Natural killer cell treated with Interleukin-12 subunit alpha and Interleukin-12 subunit beta and Interleukin-15 and Interleukin-18, amount 100 ng/mL, for 72 hours (primary cell): ENCODE measurements at regions not wholly inside any gene's neighbourhood (a gene's known extent, or its start where the extent isn't known, plus 50 kb on each side); places are given as distances from the start of the nearest gene placed in this dataset.

Source experiments
- ATAC-seq, 2 donors: fragments of 150-1000 bp; cut with Tn5 transposase in 1 of 2; sonication (Bioruptor Pico), chemical (Tn5 transposase) in 1 of 2; 2 replicates each; pipeline ENCODE4 v1.10.0; 2021
- DNase-seq: peaks from one replicate; pipeline ENCODE4 v3.0.0; 2022; ENCODE audit warnings: low spot score
- H3K27ac Mint-ChIP-seq, 2 donors: 1 replicate in 1 of 2; 2 replicates in 1 of 2; pipeline ENCODE4 v1.8.0; 2022; ENCODE audit warnings: mixed read lengths in 2 of 2, mild to moderate bottlenecking in 1 of 2, moderate library complexity in 1 of 2
- H3K27me3 Mint-ChIP-seq, 2 donors: 1 replicate in 1 of 2; 2 replicates in 1 of 2; pipeline ENCODE4 v1.8.0; 2022; ENCODE audit warnings: mixed read lengths in 2 of 2
- H3K36me3 Mint-ChIP-seq: one replicate; pipeline ENCODE4 v1.8.0; 2022; ENCODE audit warnings: mixed read lengths
- H3K4me1 Mint-ChIP-seq, 2 donors: 1 replicate in 1 of 2; 2 replicates in 1 of 2; pipeline ENCODE4 v1.8.0; 2022; ENCODE audit warnings: low read depth in 2 of 2, mixed read lengths in 2 of 2, mild to moderate bottlenecking in 1 of 2
- H3K4me3 Mint-ChIP-seq: one replicate; pipeline ENCODE4 v1.8.0; 2022; ENCODE audit warnings: mixed read lengths
- H3K9me3 Mint-ChIP-seq: 2 replicates; pipeline ENCODE4 v1.8.0; 2022; ENCODE audit warnings: mixed read lengths

DNA sequence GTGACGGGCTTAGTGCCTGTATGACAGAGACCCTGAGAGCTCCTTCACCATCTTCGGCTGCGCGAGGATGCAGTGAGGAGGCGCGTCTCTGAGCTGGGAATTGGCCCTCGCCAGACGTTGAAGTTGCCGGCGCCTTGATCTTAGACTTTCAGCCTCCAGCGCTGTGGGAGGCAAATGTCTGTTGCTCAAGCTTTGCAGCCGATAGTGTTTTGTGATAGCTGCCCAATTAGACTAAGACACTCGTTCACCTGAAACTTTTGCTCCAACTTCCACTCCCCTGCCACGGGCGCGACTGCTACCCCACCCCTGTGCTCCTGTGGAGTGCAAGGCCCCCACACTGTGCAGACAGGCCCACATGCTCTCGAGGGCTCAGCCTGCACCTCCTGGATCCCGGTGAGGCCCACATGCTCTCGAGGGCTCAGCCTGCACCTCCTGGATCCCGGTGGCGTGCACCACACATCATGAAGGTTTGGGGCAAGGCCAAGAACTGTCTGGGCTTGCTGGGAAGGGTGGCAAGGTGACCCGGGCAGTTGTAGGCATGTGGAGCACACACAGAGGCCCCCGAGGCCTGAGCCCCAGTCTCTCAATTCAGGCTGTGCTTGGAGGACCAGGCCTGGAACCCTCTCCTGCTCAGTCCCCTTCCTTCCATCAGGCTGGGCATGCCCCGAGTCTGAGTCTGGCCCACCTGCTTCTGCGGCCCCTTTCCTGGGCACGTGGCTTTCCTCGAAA lies 324.6 kb downstream of the TMEM121 start:
- ATAC-seq (no peak), DNase-seq (no peak)
- Mint-ChIP-seq H3K9me3 (no peaks in the 10 kb centered on the region), H3K4me3 (no peak overlapping the region), H3K36me3 (no peaks in the 10 kb centered on the region), H3K4me1 (no peaks in the 10 kb centered on the region), H3K27ac (no peak overlapping the region), H3K27me3 (peaks cover 0 to 2% of the 10 kb centered on the region in 2 donors)

DNA sequence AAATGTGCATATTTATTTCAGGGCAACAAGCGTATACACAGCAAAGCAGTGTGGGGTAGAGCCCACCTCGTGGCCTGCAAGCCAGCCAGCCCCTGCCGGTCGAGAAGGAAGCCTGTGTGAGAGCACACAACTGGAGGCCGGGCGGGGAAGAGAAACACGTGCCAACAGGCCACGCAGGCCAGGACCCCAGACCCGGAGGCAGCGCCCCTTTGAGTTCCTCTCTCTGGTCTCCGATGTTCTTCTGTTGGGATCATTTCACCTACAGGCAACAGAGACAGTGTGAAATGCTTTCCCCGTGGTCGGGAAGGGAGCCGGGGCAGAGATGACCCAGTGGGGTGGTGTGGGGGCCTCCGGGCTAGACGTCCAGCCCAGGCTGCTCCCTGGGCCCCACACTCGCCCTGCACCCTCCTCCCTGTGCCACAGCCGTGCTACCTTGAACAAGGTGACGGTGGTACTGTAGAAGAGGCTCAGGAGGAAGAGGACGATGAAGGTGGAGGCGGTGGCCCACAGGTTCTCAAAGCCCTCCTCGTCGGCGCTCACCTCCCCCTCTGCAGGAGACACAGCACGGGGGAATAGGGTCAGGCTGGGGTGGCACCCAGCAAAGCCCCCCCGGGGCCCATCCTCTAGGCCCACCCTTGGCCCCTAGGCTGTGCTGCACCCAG lies 325.5 kb downstream of the TMEM121 start:
- Mint-ChIP-seq H3K4me1 (no peaks in the 10 kb centered on the region), H3K36me3 (no peaks in the 10 kb centered on the region), H3K27ac (no peak overlapping the region), H3K4me3 (no peak overlapping the region), H3K27me3 (peaks cover 0 to 2% of the 10 kb centered on the region in 2 donors), H3K9me3 (no peaks in the 10 kb centered on the region)
- no peak for ATAC-seq
- no peak for DNase-seq

- Mint-ChIP-seq H3K27me3 (peaks cover 0 to 2% of the 10 kb centered on the region in 2 donors), H3K9me3 (no peaks in the 10 kb centered on the region), H3K27ac (no peak overlapping the region), H3K4me3 (no peak overlapping the region), H3K36me3 (no peaks in the 10 kb centered on the region), H3K4me1 (no peaks in the 10 kb centered on the region)
- DNase-seq (no peak), ATAC-seq (no peak)
Measured at GRCh38 chr14:105852378-105853088, 326.1 kb downstream of the TMEM121 start.

- no peak for ATAC-seq
- Mint-ChIP-seq H3K4me1 (no peaks in the 10 kb centered on the region), H3K36me3 (no peaks in the 10 kb centered on the region), H3K9me3 (no peaks in the 10 kb centered on the region), H3K27ac (no peak overlapping the region), H3K27me3 (peaks cover 0 to 2% of the 10 kb centered on the region in 2 donors), H3K4me3 (no peak overlapping the region)
- DNase-seq = no peak
Measured at GRCh38 chr14:105853089-105853906, 326.9 kb downstream of the TMEM121 start.

DNA sequence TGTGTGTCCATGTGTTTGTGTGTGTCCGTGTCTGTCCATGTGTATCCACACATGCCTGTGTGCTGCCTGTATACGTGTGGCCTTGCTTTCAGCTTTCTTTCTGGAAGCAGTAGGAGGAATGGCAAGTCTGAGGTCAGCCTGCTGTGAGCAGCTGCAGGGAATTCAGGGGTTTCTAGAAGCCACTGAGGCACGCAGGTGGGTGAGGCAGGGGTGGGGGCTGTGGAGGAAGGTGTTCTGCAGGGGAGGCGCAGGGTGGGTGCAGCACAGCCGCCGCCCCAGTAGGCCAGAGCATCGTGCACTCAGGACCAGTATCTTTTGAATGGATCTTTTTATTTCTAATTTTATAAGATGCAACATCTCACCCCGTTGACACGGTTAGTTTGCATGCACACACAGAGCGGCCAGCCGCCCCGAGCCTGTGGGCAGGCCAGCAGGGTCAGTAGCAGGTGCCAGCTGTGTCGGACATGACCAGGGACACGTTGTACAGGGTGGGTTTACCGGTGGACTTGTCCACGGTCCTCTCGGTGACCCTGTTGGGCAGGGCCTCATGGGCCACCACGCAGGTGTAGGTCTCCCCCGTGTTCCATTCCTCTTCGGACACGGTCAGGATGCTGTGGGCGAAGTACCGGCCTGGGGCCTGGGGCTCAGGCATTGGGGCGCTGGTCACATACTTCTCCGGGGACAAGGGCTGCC lies 327.7 kb downstream of the TMEM121 start:
- Mint-ChIP-seq H3K4me1 (no peaks in the 10 kb centered on the region), H3K27me3 (peaks cover 0 to 2% of the 10 kb centered on the region in 2 donors), H3K9me3 (no peaks in the 10 kb centered on the region)

GRCh38 chr14:105854600-105855245 lies 328.3 kb downstream of the TMEM121 start:
- no peaks in the 10 kb centered on the region for H3K9me3 Mint-ChIP-seq
- peaks cover 0 to 2% of the 10 kb centered on the region in 2 donors for H3K27me3 Mint-ChIP-seq
- H3K27ac Mint-ChIP-seq = no peak overlapping the region
- no peaks in the 10 kb centered on the region for H3K36me3 Mint-ChIP-seq
- ATAC-seq (no peak), DNase-seq (no peak)
- H3K4me3 Mint-ChIP-seq = no peak overlapping the region
- no peaks in the 10 kb centered on the region for H3K4me1 Mint-ChIP-seq

More for the DNA sequence above, 327.7 kb downstream of the TMEM121 start:
- no peak overlapping the region for H3K27ac Mint-ChIP-seq
- no peak for ATAC-seq
- DNase-seq = no peak
- H3K36me3 Mint-ChIP-seq = no peaks in the 10 kb centered on the region
- no peak overlapping the region for H3K4me3 Mint-ChIP-seq

- H3K4me3 Mint-ChIP-seq = no peak overlapping the region
- no peak for DNase-seq
- no peak overlapping the region for H3K27ac Mint-ChIP-seq
Measured at GRCh38 chr14:105855246-105855892, 329.0 kb downstream of the TMEM121 start.

GRCh38 chr14:105855893-105856675 lies 329.7 kb downstream of the TMEM121 start:
- Mint-ChIP-seq H3K36me3 (no peaks in the 10 kb centered on the region), H3K9me3 (no peaks in the 10 kb centered on the region), H3K27ac (no peak overlapping the region), H3K4me3 (no peak overlapping the region), H3K4me1 (peaks cover 0 to 3% of the 10 kb centered on the region in 2 donors), H3K27me3 (peaks cover 5 to 10% of the 10 kb centered on the region in 2 donors)
- no peak for DNase-seq
- ATAC-seq = no peak

More at GRCh38 chr14:105855246-105855892, 329.0 kb downstream of the TMEM121 start:
- no peaks in the 10 kb centered on the region for H3K4me1 Mint-ChIP-seq
- H3K27me3 Mint-ChIP-seq = peaks cover 0 to 4% of the 10 kb centered on the region in 2 donors
- H3K9me3 Mint-ChIP-seq = no peaks in the 10 kb centered on the region
- no peaks in the 10 kb centered on the region for H3K36me3 Mint-ChIP-seq
- ATAC-seq = no peak

GRCh38 chr14:105856676-105857219 lies 330.4 kb downstream of the TMEM121 start:
- Mint-ChIP-seq H3K4me1 (peaks cover 5 to 7% of the 10 kb centered on the region in 2 donors), H3K4me3 (no peak overlapping the region)

GRCh38 chr14:105857220-105857825 lies 330.9 kb downstream of the TMEM121 start:
- no peak for DNase-seq
- H3K9me3 Mint-ChIP-seq = no peaks in the 10 kb centered on the region

More at GRCh38 chr14:105856676-105857219, 330.4 kb downstream of the TMEM121 start:
- no peak for DNase-seq
- Mint-ChIP-seq H3K9me3 (no peaks in the 10 kb centered on the region), H3K36me3 (no peaks in the 10 kb centered on the region), H3K27me3 (peaks cover 6 to 11% of the 10 kb centered on the region in 2 donors), H3K27ac (no peak overlapping the region)
- no peak for ATAC-seq

More at GRCh38 chr14:105857220-105857825, 330.9 kb downstream of the TMEM121 start:
- Mint-ChIP-seq H3K27ac (no peak overlapping the region), H3K4me3 (no peak overlapping the region), H3K27me3 (peaks cover 6 to 11% of the 10 kb centered on the region in 2 donors), H3K36me3 (no peaks in the 10 kb centered on the region), H3K4me1 (peaks cover 9 to 10% of the 10 kb centered on the region in 2 donors)
- peak in 1 of 2 donors; percentile 2 for ATAC-seq
